Thyroid gland (tissue), 4 donors: ENCODE measurements at regions not wholly inside any gene's neighbourhood (a gene's known extent, or its start where the extent isn't known, plus 50 kb on each side); places are given as distances from the start of the nearest gene placed in this dataset.

Source experiments
- CTCF ChIP-seq, 6 experiments: fragments of 200-600 bp in 3 of 6; fragments of 450-650 bp in 3 of 6; sonication (generic) in 3 of 6; IDR thresholded peaks; one replicate each; pipeline ENCODE4 v1.5.1; 2016 to 2019; ENCODE audit warnings: antibody characterized with exemption in 6 of 6, mild to moderate bottlenecking in 2 of 6, inconsistent platforms in 1 of 6, moderate library complexity in 1 of 6
- POLR2A ChIP-seq, 2 donors: fragments of 450-650 bp; IDR thresholded peaks; one replicate each; pipeline ENCODE4 v1.6.1; 2017; ENCODE audit warnings: antibody characterized with exemption in 2 of 2, mild to moderate bottlenecking in 2 of 2, moderate library complexity in 1 of 2

GRCh38 chr12:33182485-33182884 lies 257.1 kb downstream of the SYT10 start:
- TF ChIP-seq POLR2A (IDR thresholded peaks at IDR 0.05) (no peak), CTCF (IDR thresholded peaks at IDR 0.05) (no peak)
